Stimulated activated CD4-positive, alpha-beta T cell treated with anti-CD3 and anti-CD28 coated beads, Interleukin-1b, Interleukin-23, amount 100 ng/mL, for 24 hours (primary cell): ENCODE measurements at regions not wholly inside any gene's neighbourhood (a gene's known extent, or its start where the extent isn't known, plus 50 kb on each side); places are given as distances from the start of the nearest gene placed in this dataset.

Experiments used
- DNase-seq, 4 experiments: peaks; one replicate each; pipeline ENCODE4 v3.0.0-alpha.2; 2020; ENCODE audit warnings: low read depth in 4 of 4, low spot score in 1 of 4

- DNase-seq, result no peak
Measured at GRCh38 chr15:96218623-96219455, 111.7 kb upstream of the NR2F2 start.

GRCh38 chr15:96219681-96220080, 110.8 kb upstream of the NR2F2 start:
- DNase-seq, result no peak

GRCh38 chr15:96220657-96221056, 109.8 kb upstream of the NR2F2 start:
- DNase-seq, result no peak

GRCh38 chr15:96222981-96223380, 107.5 kb upstream of the NR2F2 start:
- DNase-seq, result no peak

- no peak for DNase-seq
Measured at GRCh38 chr15:96223939-96224338, 106.6 kb upstream of the NR2F2 start.

- DNase-seq, result no peak
Measured at GRCh38 chr15:96225642-96226259, 104.7 kb upstream of the NR2F2 start.

GRCh38 chr15:96230526-96231181, 99.8 kb upstream of the NR2F2 start:
- no peak for DNase-seq

GRCh38 chr15:96232335-96232734, 98.2 kb upstream of the NR2F2 start:
- no peak for DNase-seq

- no peak for DNase-seq
Measured at GRCh38 chr15:96234109-96234892, 96.2 kb upstream of the NR2F2 start.

GRCh38 chr15:96237002-96237401, 93.5 kb upstream of the NR2F2 start:
- DNase-seq, result no peak

GRCh38 chr15:96242761-96243160, 87.7 kb upstream of the NR2F2 start:
- no peak for DNase-seq

GRCh38 chr15:96243701-96244100, 86.8 kb upstream of the NR2F2 start:
- DNase-seq, result no peak

GRCh38 chr15:96245252-96245651, 85.2 kb upstream of the NR2F2 start:
- DNase-seq, result no peak

GRCh38 chr15:96246057-96246456, 84.4 kb upstream of the NR2F2 start:
- DNase-seq, result no peak

GRCh38 chr15:96247621-96248305, 82.7 kb upstream of the NR2F2 start:
- no peak for DNase-seq

GRCh38 chr15:96252148-96252547, 78.4 kb upstream of the NR2F2 start:
- DNase-seq, result no peak

- DNase-seq, result no peak
Measured at GRCh38 chr15:96253006-96253747, 77.3 kb upstream of the NR2F2 start.

GRCh38 chr15:96254173-96254572, 76.3 kb upstream of the NR2F2 start:
- DNase-seq, result no peak

- DNase-seq, result no peak
Measured at GRCh38 chr15:96255599-96255998, 74.9 kb upstream of the NR2F2 start.

GRCh38 chr15:96261575-96262034, 68.9 kb upstream of the NR2F2 start:
- no peak for DNase-seq
